HCT116 (cell line): ENCODE measurements at regions not wholly inside any gene's neighbourhood (a gene's known extent, or its start where the extent isn't known, plus 50 kb on each side); places are given as distances from the start of the nearest gene placed in this dataset.

ENCODE experiments used
- ATAC-seq: fragments of 200-7000 bp; cut with Tn5 transposase; 2 replicates; pipeline ENCODE4 v1.9.1; 2020; ENCODE audit warnings: mild to moderate bottlenecking, moderate library complexity
- BruUV-seq: library from RNA; stranded (reverse); fragments of 400-500 nt; replicated peaks from 2 replicates; lab custom pipeline; 2021; lab: Mats Ljungman, UMichigan
- CTCF ChIA-PET: fragments of 300-600 bp; sonication (Branson Sonifier 250); formaldehyde crosslinking; loops from one replicate; lab custom pipeline; 2021; ENCODE audit warnings: antibody characterized with exemption; lab: Charles Lee
- POLR2A ChIA-PET: fragments of 300-600, 350-600 bp; sonication (Branson Sonifier 250); formaldehyde crosslinking; loops from one replicate; lab custom pipeline; 2021; ENCODE audit warnings: antibody characterized with exemption; lab: Charles Lee
- RAD21 ChIA-PET, 2 experiments: fragments of 300-600 bp; sonication (Branson Sonifier 250); formaldehyde crosslinking; loops; one replicate each; lab custom pipeline; 2023; ENCODE audit warnings: low total read pairs in 2 of 2; ENCODE audit not compliant: uncharacterized antibody in 2 of 2, unreplicated experiment in 2 of 2, low non-redundant PET in 1 of 2; lab: Charles Lee
- DNase-seq: peaks from one replicate; pipeline ENCODE4 v3.0.0-alpha.2; 2010; ENCODE audit warnings: low read depth, low spot score
- H2AFZ ChIP-seq: fragments of 200-600 bp; shearing (Covaris generic), sonication (generic); 2 replicates; pipeline ENCODE4 v1.6.1; 2017; ENCODE audit warnings: low read depth, mixed run types, mixed read lengths, antibody characterized with exemption, low read length; ENCODE audit not compliant: poor library complexity, severe bottlenecking
- H3K27ac ChIP-seq: 2 replicates; pipeline ENCODE4 v1.5.1; 2012; ENCODE audit warnings: low read depth, low read length
- H3K27me3 ChIP-seq: fragments of 200-600 bp; sonication (generic); 2 replicates; pipeline ENCODE4 v1.6.1; 2016; ENCODE audit warnings: mixed run types, low read length, mixed read lengths; ENCODE audit not compliant: insufficient read depth
- H3K36me3 ChIP-seq, 2 experiments: fragments of 200-500 bp in 1 of 2; fragments of 200-600 bp in 1 of 2; sonication (Bioruptor generic) in 1 of 2; sonication (generic) in 1 of 2; 2 replicates each; pipeline versions ENCODE4 v1.5.1 to v1.6.1; 2014 to 2016; ENCODE audit warnings: low read length in 2 of 2, inconsistent platforms in 1 of 2, mixed read lengths in 1 of 2, mixed run types in 1 of 2; ENCODE audit not compliant: insufficient read depth in 2 of 2, control insufficient read depth in 1 of 2
- H3K4me1 ChIP-seq, 2 experiments: fragments of 200-600 bp in 1 of 2; sonication (generic) in 1 of 2; 2 replicates each; pipeline versions ENCODE4 v1.5.1 to v1.6.1; 2012 to 2017; ENCODE audit warnings: low read length in 2 of 2, inconsistent platforms in 1 of 2, mild to moderate bottlenecking in 1 of 2, mixed read lengths in 1 of 2, mixed run types in 1 of 2, moderate library complexity in 1 of 2; ENCODE audit not compliant: insufficient read depth in 2 of 2, control insufficient read depth in 1 of 2
- H3K4me2 ChIP-seq: fragments of 200-600 bp; sonication (generic); 2 replicates; pipeline ENCODE4 v1.6.1; 2017; ENCODE audit warnings: mixed run types, low read length, mixed read lengths
- H3K4me3 ChIP-seq, 2 experiments: fragments of 200-600 bp in 1 of 2; sonication (generic) in 1 of 2; replicated peaks in 1 of 2; 2 replicates each; pipeline ENCODE4 v1.5.1; 2011 to 2016; ENCODE audit warnings: low read length in 2 of 2, control low read depth in 1 of 2, low read depth in 1 of 2, mild to moderate bottlenecking in 1 of 2, mixed read lengths in 1 of 2, mixed run types in 1 of 2
- H3K79me2 ChIP-seq: fragments of 200-600 bp; sonication (generic); 2 replicates; pipeline ENCODE4 v1.6.1; 2017; ENCODE audit warnings: mild to moderate bottlenecking, mixed run types, low read length, moderate library complexity, mixed read lengths; ENCODE audit not compliant: insufficient read depth
- H3K9ac ChIP-seq: fragments of 200-600 bp; sonication (generic); 2 replicates; pipeline ENCODE4 v1.6.1; 2016; ENCODE audit warnings: low read length, mixed read lengths
- H3K9me2 ChIP-seq: fragments of 200-600 bp; sonication (generic), shearing (Covaris generic); 2 replicates; pipeline ENCODE4 v1.6.1; 2017; ENCODE audit warnings: mixed run types, mild to moderate bottlenecking, moderate library complexity; ENCODE audit not compliant: insufficient read depth
- H3K9me3 ChIP-seq, 2 experiments: fragments of 200-500 bp in 1 of 2; fragments of 200-600 bp in 1 of 2; sonication (Bioruptor generic) in 1 of 2; sonication (generic) in 1 of 2; 2 replicates each; pipeline ENCODE4 v1.6.1; 2014 to 2017; ENCODE audit warnings: low read length in 2 of 2, mixed read lengths in 2 of 2, inconsistent platforms in 1 of 2, low read depth in 1 of 2, mild to moderate bottlenecking in 1 of 2, mixed run types in 1 of 2, moderate library complexity in 1 of 2; ENCODE audit not compliant: control insufficient read depth in 1 of 2, insufficient read depth in 1 of 2
- H4K20me1 ChIP-seq: fragments of 200-600 bp; sonication (generic), shearing (Covaris generic); 2 replicates; pipeline ENCODE4 v1.6.1; 2017; ENCODE audit warnings: mixed run types, mild to moderate bottlenecking, moderate library complexity; ENCODE audit not compliant: insufficient read depth
- CBX3 ChIP-seq: IDR thresholded peaks from 2 replicates; pipeline ENCODE4 v1.6.1; 2012; ENCODE audit warnings: low read depth
- EGR1 ChIP-seq: IDR thresholded peaks from 2 replicates; pipeline ENCODE4 v1.6.1; 2012; ENCODE audit warnings: low read depth
- EZH2 ChIP-seq: fragments of 200-600 bp; sonication (generic); IDR thresholded peaks from 2 replicates; pipeline ENCODE4 v1.6.1; 2017; ENCODE audit warnings: antibody characterized with exemption, mixed run types
- FOSL1 ChIP-seq: IDR thresholded peaks from 2 replicates; pipeline ENCODE4 v1.6.1; 2012; ENCODE audit warnings: low read depth
- JUND ChIP-seq: IDR thresholded peaks from 2 replicates; pipeline ENCODE4 v1.6.1; 2012
- POLR2A ChIP-seq: IDR thresholded peaks from 2 replicates; pipeline ENCODE4 v1.7.0; 2011; ENCODE audit warnings: borderline replicate concordance; ENCODE audit not compliant: insufficient read depth, insufficient read length; ENCODE audit errors: extremely low read depth
- RAD21 ChIP-seq: IDR thresholded peaks from 2 replicates; pipeline ENCODE4 v1.6.1; 2012; ENCODE audit warnings: low read depth, mild to moderate bottlenecking
- SP1 ChIP-seq: IDR thresholded peaks from 2 replicates; pipeline ENCODE4 v1.6.1; 2012; ENCODE audit warnings: low read depth
- YY1 ChIP-seq: IDR thresholded peaks from 2 replicates; pipeline ENCODE4 v1.6.1; 2011; ENCODE audit warnings: low read length, low read depth, moderate library complexity, mild to moderate bottlenecking; ENCODE audit not compliant: insufficient replicate concordance; ENCODE audit errors: extremely low read depth
- ZBTB33 ChIP-seq: IDR thresholded peaks from 2 replicates; pipeline ENCODE4 v1.6.1; 2011; ENCODE audit warnings: mild to moderate bottlenecking, low read length, moderate library complexity; ENCODE audit not compliant: insufficient replicate concordance; ENCODE audit errors: extremely low read depth
- ZNF274 ChIP-seq: fragments of 200-500 bp; sonication (Bioruptor generic); IDR thresholded peaks from 2 replicates; pipeline ENCODE4 v1.6.1; 2014; ENCODE audit warnings: mild to moderate bottlenecking, low read depth, low read length, inconsistent platforms
- intact Hi-C: fragments of 100-400 bp; cut with micrococcal nuclease; formaldehyde crosslinking; loops from 2 replicates; pipeline ENCODE4 v1.10.0; 2022

GRCh38 chr9:80188579-80188978 lies 616.8 kb downstream of the TLE4 start (continued):
- no peak for TF ChIP-seq ZBTB33
- TF ChIP-seq YY1, result no peak
- TF ChIP-seq CBX3, result no peak
- no peak for TF ChIP-seq POLR2A

- H3K4me2 ChIP-seq, result no peak overlapping the region
- H3K36me3 ChIP-seq, result no peaks in the 10 kb centered on the region
- intact Hi-C loops, result no loop called here
- POLR2A ChIA-PET, result no interaction called here
- H3K9ac ChIP-seq, result no peak overlapping the region
- RAD21 ChIA-PET, result no interaction called here
- no peaks in the 10 kb centered on the region for H3K79me2 ChIP-seq
- no peak overlapping the region for H3K27ac ChIP-seq
- no peak overlapping the region for H2AFZ ChIP-seq
- no peak for ATAC-seq
- BruUV-seq, result no TSS peak
- H3K9me2 ChIP-seq, result no peaks in the 10 kb centered on the region
- TF ChIP-seq EGR1 (no peak), JUND (no peak), SP1 (no peak), FOSL1 (no peak), EZH2 (no peak), ZNF274 (no peak), RAD21 (no peak)
- H3K4me3 ChIP-seq, result no peak overlapping the region
- H3K4me1 ChIP-seq, result no peaks in the 10 kb centered on the region
- CTCF ChIA-PET, result no interaction called here
- DNase-seq, result no peak
- H3K9me3 ChIP-seq, result peaks cover 0 to 4% of the 10 kb centered on the region in 2 experiments; a peak in 3 of 4 replicates
- no peaks in the 10 kb centered on the region for H3K27me3 ChIP-seq
- H4K20me1 ChIP-seq, result no peaks in the 10 kb centered on the region
Measured at GRCh38 chr9:80185112-80185738, 613.5 kb downstream of the TLE4 start.
